ENCODE measurements at regions not wholly inside any gene's neighbourhood (a gene's known extent, or its start where the extent isn't known, plus 50 kb on each side); places are given as distances from the start of the nearest gene placed in this dataset.

DNA sequence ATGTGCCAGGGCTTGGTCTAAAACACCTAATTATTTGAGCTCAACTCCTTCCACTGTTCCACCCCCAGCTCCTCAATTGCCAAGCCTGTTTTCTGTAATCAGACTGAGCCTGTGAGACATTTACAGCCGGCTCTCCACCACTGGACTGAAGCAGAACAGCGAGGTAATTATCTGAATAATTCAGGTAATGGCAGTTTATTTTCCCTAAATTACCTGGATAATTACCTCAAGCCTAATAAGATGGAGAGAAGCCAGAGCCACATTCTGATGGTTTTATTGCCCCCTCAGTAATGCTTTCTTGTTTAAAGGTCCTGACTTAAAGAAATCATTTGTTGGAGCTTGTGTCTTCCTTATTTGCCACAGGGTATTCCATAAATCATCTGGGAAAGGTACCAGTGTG is 64.2 kb downstream of the FZD4 start:
- TF ChIP-seq, protein P1, sequence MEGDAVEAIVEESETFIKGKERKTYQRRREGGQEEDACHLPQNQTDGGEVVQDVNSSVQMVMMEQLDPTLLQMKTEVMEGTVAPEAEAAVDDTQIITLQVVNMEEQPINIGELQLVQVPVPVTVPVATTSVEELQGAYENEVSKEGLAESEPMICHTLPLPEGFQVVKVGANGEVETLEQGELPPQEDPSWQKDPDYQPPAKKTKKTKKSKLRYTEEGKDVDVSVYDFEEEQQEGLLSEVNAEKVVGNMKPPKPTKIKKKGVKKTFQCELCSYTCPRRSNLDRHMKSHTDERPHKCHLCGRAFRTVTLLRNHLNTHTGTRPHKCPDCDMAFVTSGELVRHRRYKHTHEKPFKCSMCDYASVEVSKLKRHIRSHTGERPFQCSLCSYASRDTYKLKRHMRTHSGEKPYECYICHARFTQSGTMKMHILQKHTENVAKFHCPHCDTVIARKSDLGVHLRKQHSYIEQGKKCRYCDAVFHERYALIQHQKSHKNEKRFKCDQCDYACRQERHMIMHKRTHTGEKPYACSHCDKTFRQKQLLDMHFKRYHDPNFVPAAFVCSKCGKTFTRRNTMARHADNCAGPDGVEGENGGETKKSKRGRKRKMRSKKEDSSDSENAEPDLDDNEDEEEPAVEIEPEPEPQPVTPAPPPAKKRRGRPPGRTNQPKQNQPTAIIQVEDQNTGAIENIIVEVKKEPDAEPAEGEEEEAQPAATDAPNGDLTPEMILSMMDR (IDR thresholded peaks at IDR 0.05; ENCODE audit: low read depth, low read length): no peak
- DNase-seq (ENCODE audit: low read depth, low spot score): no peak
- in situ Hi-C loops (cut with HindIII; ENCODE audit: low sequenced_read_pairs): no loop called here
- no peak overlapping the region for H3K4me3 ChIP-seq (ENCODE audit: low read depth, low read length)

DNA sequence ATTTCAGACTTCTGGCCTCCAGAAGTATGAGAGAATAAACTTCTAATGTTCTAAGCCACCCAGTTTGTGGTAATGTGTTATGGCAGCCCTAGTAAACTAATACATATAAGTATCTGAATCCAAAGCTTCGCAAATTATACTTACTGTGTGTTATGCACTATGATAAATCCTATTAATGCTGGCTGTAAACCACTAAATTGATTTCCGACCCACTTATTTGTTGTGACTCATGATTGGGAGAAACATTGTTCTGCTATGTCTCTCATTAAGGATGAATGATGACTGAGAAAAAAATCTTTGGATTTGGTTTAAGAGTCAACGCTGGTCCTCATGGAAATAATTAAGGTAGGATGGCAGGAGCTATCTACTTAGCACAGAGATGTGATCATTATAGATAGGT is 62.0 kb downstream of the FZD4 start:
- no peak overlapping the region for H3K4me3 ChIP-seq (ENCODE audit: low read depth, low read length)
- DNase-seq (ENCODE audit: low read depth, low spot score): no peak
- in situ Hi-C loops (cut with HindIII; ENCODE audit: low sequenced_read_pairs): no loop called here
- TF ChIP-seq, protein P1 (IDR thresholded peaks at IDR 0.05; ENCODE audit: low read depth, low read length): no peak

Measured in astrocyte of the spinal cord (primary cell).